Epithelial cell of proximal tubule (primary cell): ENCODE measurements at regions not wholly inside any gene's neighbourhood (a gene's known extent, or its start where the extent isn't known, plus 50 kb on each side); places are given as distances from the start of the nearest gene placed in this dataset.

Experiments
- DNase-seq: peaks from one replicate; pipeline ENCODE4 v3.0.0-alpha.2; 2011; ENCODE audit warnings: low read depth
- H3K4me3 ChIP-seq: 2 replicates; pipeline ENCODE4 v1.5.1; 2011; ENCODE audit warnings: low read depth, mild to moderate bottlenecking, low read length
- TF ChIP-seq, protein P1 (sequence below): conservative IDR thresholded peaks from 2 replicates; pipeline ENCODE4 v1.5.1; 2012; ENCODE audit warnings: low read depth, mild to moderate bottlenecking, low read length

DNA sequence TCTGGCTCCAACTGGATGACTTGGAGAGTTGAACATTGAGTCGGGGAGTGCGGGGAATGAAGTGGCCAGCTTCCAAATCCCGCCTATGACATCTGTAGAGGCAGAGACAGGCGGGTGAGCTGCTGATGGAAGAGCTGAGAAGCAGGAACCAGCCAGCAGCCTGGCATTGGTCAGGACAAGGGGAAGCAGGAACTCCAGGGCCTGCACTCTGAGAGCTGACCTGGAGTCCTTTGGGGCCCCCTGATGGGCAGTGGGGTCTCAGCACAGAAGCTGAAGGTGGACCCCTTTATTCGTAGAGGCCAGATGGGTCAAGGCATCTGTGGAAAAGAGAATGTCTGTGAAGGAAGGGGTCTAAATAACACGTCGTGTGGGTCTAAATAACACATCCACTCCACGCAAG is 57.0 kb downstream of the SEC61G start:
- H3K4me3 ChIP-seq: no peak overlapping the region
- TF ChIP-seq, protein P1, sequence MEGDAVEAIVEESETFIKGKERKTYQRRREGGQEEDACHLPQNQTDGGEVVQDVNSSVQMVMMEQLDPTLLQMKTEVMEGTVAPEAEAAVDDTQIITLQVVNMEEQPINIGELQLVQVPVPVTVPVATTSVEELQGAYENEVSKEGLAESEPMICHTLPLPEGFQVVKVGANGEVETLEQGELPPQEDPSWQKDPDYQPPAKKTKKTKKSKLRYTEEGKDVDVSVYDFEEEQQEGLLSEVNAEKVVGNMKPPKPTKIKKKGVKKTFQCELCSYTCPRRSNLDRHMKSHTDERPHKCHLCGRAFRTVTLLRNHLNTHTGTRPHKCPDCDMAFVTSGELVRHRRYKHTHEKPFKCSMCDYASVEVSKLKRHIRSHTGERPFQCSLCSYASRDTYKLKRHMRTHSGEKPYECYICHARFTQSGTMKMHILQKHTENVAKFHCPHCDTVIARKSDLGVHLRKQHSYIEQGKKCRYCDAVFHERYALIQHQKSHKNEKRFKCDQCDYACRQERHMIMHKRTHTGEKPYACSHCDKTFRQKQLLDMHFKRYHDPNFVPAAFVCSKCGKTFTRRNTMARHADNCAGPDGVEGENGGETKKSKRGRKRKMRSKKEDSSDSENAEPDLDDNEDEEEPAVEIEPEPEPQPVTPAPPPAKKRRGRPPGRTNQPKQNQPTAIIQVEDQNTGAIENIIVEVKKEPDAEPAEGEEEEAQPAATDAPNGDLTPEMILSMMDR: no peak
- DNase-seq: no peak

DNA sequence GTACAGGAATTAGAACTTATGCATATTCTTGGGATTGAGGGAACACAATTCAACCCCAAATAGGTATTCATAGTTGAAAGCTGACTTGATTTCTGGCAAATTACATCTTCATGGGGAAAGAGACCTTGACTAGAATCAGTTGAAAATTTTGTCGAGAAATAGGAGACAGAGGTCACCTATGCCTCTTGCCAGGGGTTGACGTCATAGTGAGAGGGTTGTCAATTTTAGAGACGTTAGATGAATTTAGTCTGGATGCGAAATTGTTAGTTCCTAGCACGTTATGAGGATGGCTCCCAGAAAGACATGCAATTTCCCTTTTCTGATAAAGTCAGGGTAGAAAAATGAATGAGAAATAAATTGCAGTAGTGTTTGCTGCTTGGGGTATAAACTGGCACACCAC is 59.3 kb downstream of the SEC61G start:
- TF ChIP-seq, protein P1: no peak
- no peak for DNase-seq

DNA sequence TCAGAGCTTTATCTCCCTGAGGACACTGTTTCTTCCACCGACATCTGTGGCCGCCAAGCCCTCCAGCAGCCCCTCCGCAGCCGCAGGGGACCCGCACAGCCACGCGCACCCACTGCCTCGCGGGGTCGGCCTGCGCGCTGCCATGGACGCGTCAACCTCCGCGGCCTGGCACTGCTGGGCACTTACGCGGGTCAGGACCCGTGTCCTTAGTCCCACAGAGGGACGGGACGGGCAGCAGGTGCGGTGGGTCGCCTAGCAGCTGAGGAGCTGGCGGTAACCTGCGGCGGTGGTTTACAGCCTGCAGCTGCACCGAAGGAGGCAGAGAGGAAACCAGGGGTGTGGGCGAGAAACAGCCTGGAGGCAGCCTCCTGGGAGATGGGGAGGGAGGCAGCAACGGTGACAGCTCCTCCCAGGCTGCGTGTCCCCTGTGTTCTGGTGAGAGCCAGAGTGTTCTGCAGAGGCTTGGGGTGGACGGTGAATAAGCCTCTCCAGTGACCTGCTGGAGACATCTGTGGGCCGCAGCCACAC is 61.3 kb downstream of the SEC61G start:
- H3K4me3 ChIP-seq: no peak overlapping the region
- no peak for DNase-seq
- TF ChIP-seq, protein P1: no peak

More for the DNA sequence above, 59.3 kb downstream of the SEC61G start:
- H3K4me3 ChIP-seq: no peak overlapping the region

DNA sequence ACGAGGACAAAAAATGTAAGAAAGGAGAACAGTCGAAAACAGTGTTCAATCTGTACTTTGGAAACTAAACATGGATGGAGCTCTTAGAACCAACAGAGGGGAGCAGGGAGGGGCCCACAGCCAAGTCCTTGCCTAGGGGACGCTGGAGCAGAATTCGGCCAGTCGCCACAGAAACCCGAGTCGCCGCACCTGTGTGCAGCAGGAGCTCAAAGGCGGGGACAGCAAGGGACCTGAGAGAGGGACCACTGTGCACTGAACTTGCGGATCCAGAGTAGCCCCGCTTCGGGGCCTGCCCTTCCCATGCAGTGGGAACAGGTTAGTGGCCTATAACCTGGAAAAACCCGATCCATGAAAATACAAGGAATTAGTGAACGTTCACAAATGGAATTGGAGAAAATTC is 68.1 kb downstream of the SEC61G start:
- H3K4me3 ChIP-seq: no peak overlapping the region
- no peak for DNase-seq
- TF ChIP-seq, protein P1: no peak

DNA sequence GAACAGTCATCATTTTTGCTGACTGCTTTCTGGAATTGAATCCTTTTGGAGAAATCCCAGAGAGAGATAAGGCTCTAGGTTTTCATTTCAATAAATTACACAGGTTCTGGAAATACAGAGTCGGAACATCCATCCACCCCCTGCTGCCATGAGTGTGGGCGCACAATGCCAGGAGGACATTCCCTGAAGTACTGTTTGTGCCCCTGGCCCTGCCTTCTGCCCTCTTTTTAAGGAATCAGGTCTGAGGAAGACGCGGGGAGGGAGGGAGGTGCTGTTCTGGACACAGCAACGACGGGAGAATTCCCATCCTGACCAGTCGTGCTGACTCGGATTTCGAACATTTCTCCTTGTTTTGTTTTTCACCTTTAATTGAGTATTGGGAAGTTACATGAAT is 69.0 kb downstream of the SEC61G start:
- no peak overlapping the region for H3K4me3 ChIP-seq
- no peak for DNase-seq
- TF ChIP-seq, protein P1: no peak

DNA sequence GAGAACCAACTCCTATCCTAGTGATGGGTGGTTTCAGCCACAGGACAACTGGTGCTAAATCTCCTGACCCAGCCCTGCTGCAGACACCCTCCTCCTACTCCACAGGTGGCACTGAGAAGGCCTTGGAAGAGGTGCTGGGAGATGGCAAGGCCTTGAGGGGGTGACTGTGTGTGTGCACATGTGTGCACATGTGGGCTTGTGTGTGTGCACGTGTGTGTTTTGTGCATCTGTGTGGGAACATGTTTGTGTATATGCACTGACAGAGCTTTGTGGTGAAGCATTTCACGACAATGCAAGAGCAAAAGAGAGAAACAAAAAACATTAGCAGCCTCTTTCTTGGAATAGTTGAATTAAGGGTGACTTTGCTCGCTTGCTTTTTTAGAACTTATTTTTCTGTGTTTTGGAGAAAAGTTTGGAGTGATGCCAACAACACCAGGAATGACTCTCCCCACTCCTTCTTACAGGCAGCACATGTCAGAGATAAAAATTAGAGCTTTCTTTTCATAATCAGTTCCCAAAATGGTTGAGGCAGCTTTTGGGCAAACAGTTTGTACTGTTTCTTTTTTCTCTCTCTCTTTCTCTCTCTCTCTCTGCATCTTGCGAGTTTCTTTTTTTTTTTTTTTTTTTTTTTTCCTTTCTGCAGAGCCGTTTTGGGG is 69.5 kb downstream of the SEC61G start:
- H3K4me3 ChIP-seq: no peak overlapping the region
- DNase-seq: no peak
- TF ChIP-seq, protein P1: no peak

DNA sequence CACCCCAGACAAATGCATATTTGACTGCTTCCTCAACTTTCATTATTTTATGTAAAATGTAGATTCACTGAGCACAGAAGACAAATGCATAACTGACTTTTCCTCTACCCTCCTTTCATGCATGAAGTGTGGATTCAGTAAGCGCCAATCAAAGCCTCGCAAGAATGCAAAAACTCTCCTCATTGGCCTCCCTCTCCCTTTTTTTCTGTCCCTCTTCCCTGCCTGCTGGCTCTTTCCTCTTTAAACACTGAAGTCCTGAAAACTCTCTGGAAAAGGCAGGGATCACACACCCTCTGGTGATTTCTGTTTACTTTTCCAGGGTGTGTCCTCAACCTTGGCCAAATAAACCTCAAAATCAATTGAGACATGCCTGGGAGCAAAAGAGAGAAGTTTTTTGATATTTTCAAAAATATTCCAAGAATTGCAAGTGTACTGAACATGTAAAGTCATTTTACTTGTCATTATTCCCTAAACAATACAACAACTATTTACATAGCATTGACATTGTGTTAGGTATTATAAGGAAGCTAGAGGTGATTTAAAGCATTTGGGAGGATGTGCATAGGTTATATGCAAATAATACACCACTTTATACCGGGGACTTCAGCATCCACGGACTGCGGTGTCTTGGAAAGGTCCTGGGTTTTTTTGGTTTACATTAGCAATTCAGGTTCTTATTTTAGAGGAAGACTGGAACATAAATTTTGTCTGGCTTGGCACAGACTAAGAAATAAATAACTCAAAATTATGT is 71.4 kb downstream of the SEC61G start:
- DNase-seq: no peak
- no peak overlapping the region for H3K4me3 ChIP-seq
- TF ChIP-seq, protein P1: no peak
